Parathyroid adenoma (tissue), 2 donors: ENCODE measurements at regions not wholly inside any gene's neighbourhood (a gene's known extent, or its start where the extent isn't known, plus 50 kb on each side); places are given as distances from the start of the nearest gene placed in this dataset.

Source experiments
- H2AFZ ChIP-seq: fragments of 300-600 bp; sonication (generic); one replicate; pipeline ENCODE4 v1.7.0; 2017; ENCODE audit warnings: antibody characterized with exemption, mild to moderate bottlenecking
- H3K27ac ChIP-seq: fragments of 300-600 bp; sonication (generic); one replicate; pipeline ENCODE4 v1.7.0; 2017
- H3K27me3 ChIP-seq: fragments of 300-600 bp; sonication (generic); one replicate; pipeline ENCODE4 v1.7.0; 2017; ENCODE audit warnings: low read length; ENCODE audit not compliant: control insufficient read depth, insufficient read depth
- H3K36me3 ChIP-seq: fragments of 300-600 bp; sonication (generic); one replicate; pipeline ENCODE4 v1.7.0; 2017; ENCODE audit warnings: low read length; ENCODE audit not compliant: control insufficient read depth, insufficient read depth
- H3K4me1 ChIP-seq: fragments of 300-600 bp; sonication (generic); one replicate; pipeline ENCODE4 v1.7.0; 2017; ENCODE audit warnings: control low read depth
- H3K4me2 ChIP-seq: fragments of 300-600 bp; sonication (generic); one replicate; pipeline ENCODE4 v1.7.0; 2017; ENCODE audit warnings: low read length
- H3K4me3 ChIP-seq: fragments of 300-600 bp; sonication (generic); one replicate; pipeline ENCODE4 v1.7.0; 2017; ENCODE audit warnings: low read depth, low read length
- H3K79me2 ChIP-seq: fragments of 300-600 bp; sonication (generic); one replicate; pipeline ENCODE4 v1.7.0; 2017; ENCODE audit warnings: control low read depth
- H3K9ac ChIP-seq: fragments of 300-600 bp; sonication (generic); one replicate; pipeline ENCODE4 v1.7.0; 2017; ENCODE audit warnings: mild to moderate bottlenecking
- H3K9me3 ChIP-seq: fragments of 300-600 bp; sonication (generic); one replicate; pipeline ENCODE4 v1.7.0; 2017; ENCODE audit warnings: low read length; ENCODE audit not compliant: control insufficient read depth
- CTCF ChIP-seq: fragments of 300-600 bp; sonication (generic); IDR thresholded peaks from one replicate; pipeline ENCODE4 v1.7.0; 2017; ENCODE audit warnings: antibody characterized with exemption, mild to moderate bottlenecking
- donor health status: primary hyperparathyroidism.

GRCh38 chr12:98294051-98294805 is 221.2 kb upstream of the TMPO start:
- H3K36me3 ChIP-seq: no peaks in the 10 kb centered on the region
- H3K4me2 ChIP-seq: no peak overlapping the region
- H3K27ac ChIP-seq: no peak overlapping the region
- H3K27me3 ChIP-seq: no peaks in the 10 kb centered on the region
- H2AFZ ChIP-seq: no peak overlapping the region
- H3K79me2 ChIP-seq: no peaks in the 10 kb centered on the region
- H3K9me3 ChIP-seq: no peaks in the 10 kb centered on the region
- no peaks in the 10 kb centered on the region for H3K4me1 ChIP-seq
- no peak overlapping the region for H3K9ac ChIP-seq
- no peak overlapping the region for H3K4me3 ChIP-seq
- no peak for TF ChIP-seq CTCF

- Histone ChIP-seq H3K27me3 (no peaks in the 10 kb centered on the region), H3K9me3 (no peaks in the 10 kb centered on the region), H3K9ac (no peak overlapping the region), H3K27ac (no peak overlapping the region), H2AFZ (no peak overlapping the region), H3K4me3 (no peak overlapping the region), H3K36me3 (no peaks in the 10 kb centered on the region), H3K4me1 (no peaks in the 10 kb centered on the region), H3K4me2 (no peak overlapping the region), H3K79me2 (no peaks in the 10 kb centered on the region)
- TF ChIP-seq CTCF: no peak
Observed at GRCh38 chr12:98295681-98296080, 219.7 kb upstream of the TMPO start.

- no peaks in the 10 kb centered on the region for H3K36me3 ChIP-seq
- no peak overlapping the region for H3K27ac ChIP-seq
Observed at GRCh38 chr12:98296462-98297079, 218.8 kb upstream of the TMPO start.

GRCh38 chr12:98297538-98297937 is 217.9 kb upstream of the TMPO start:
- no peak overlapping the region for H3K27ac ChIP-seq
- no peak overlapping the region for H3K9ac ChIP-seq
- no peaks in the 10 kb centered on the region for H3K27me3 ChIP-seq
- no peaks in the 10 kb centered on the region for H3K36me3 ChIP-seq
- no peaks in the 10 kb centered on the region for H3K4me1 ChIP-seq
- H3K4me2 ChIP-seq: no peak overlapping the region
- no peak overlapping the region for H2AFZ ChIP-seq
- no peaks in the 10 kb centered on the region for H3K79me2 ChIP-seq
- no peak for TF ChIP-seq CTCF
- H3K4me3 ChIP-seq: no peak overlapping the region
- H3K9me3 ChIP-seq: no peaks in the 10 kb centered on the region

More at GRCh38 chr12:98296462-98297079, 218.8 kb upstream of the TMPO start:
- Histone ChIP-seq H2AFZ (no peak overlapping the region), H3K4me1 (no peaks in the 10 kb centered on the region), H3K79me2 (no peaks in the 10 kb centered on the region), H3K9ac (no peak overlapping the region), H3K4me2 (no peak overlapping the region), H3K27me3 (no peaks in the 10 kb centered on the region), H3K4me3 (no peak overlapping the region), H3K9me3 (no peaks in the 10 kb centered on the region)
- TF ChIP-seq CTCF: no peak
